ENCODE measurements at regions not wholly inside any gene's neighbourhood (a gene's known extent, or its start where the extent isn't known, plus 50 kb on each side); places are given as distances from the start of the nearest gene placed in this dataset.
"Not testable (repeated sequence)": the region's sequence is repeated elsewhere in the genome, so short reads cannot be mapped to it uniquely, and the experiment has no call there.

DNA sequence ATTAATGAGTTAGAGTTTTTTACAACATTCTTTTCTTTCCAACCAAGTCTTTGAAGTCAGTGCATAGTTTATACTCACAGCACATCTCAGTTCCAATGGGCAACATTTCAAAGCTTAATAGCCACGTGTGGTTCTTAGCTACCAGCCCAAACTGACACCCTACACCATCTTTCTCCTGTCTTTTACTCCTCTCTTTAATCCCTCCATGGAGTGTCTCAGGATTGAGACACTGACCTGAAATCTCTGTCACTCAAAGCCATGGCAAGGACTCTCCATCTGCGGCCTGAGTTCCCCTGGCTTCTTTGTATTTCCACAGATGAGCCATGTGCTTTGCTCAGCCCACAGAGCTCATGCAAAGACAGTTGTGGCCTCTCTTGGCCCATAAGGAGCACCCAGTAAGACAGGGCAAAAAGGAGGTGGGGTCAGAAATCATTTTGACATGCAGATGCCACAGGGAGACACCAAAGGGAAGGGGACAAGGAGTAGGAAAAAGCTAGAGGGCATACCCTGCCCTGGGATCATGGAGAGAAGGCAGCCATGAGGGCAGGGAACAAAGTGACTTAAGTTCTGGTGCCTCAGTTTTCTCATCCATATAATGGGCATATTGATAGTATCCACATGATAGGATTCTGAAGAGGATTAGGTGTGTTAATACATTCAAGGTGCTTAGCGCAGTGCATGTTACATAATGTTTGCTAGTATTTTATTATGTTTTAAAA is 493.6 kb upstream of the PROK2 start:
- FAIRE-seq (no peak), DNase-seq (ENCODE audit: insufficient read length) (no peak)
- TF ChIP-seq TAF1 (IDR thresholded peaks at IDR 0.05; ENCODE audit: borderline replicate concordance, low read depth, low read length), result no peak
- no peak for TF ChIP-seq POLR2AphosphoS5 (IDR thresholded peaks at IDR 0.05; ENCODE audit: low read depth, low read length)
- no peak for TF ChIP-seq POLR2A (IDR thresholded peaks at IDR 0.05; ENCODE audit: low read depth, low read length)

DNA sequence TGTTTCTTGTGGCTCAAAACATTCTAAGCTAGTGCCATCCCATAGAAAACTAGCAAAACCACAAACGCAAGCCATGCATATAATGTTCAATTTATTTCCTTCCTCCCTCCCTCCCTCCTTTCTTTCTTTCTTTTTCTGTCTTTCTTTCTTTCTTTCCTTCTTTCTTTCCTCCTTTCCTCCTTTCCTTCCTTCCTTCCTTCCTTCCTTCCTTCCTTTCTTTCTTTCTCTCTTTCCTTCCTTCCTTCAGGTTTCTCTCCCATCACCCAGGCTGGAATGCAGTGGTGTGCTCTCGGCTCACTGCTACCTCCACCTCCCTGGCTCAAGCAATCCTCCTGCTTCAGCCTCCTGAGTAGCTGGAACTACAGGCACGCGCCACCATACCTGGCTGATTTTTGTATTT is 492.8 kb upstream of the PROK2 start:
- no peak for DNase-seq (ENCODE audit: insufficient read length)

DNA sequence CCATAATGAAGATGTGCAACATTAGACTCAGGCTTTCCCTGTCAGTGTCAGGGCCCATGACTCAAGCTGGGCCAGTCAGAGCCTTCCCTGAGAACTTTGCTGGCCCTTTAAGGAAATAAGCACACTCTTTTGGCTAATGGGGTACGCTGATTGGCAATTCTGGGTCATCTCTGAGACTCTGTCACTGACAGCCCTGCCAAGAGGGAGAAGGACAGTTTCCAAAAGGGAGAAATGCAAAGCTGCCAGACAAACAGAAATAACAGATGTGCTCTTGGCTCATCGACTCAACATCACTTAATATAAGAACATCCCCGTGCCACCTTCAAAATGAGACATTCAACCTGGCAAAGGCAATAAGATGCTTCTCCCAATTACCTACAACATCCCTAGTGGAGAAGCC is 491.9 kb upstream of the PROK2 start:
- TF ChIP-seq TAF1 (IDR thresholded peaks at IDR 0.05; ENCODE audit: borderline replicate concordance, low read depth, low read length), result no peak
- TF ChIP-seq POLR2AphosphoS5 (IDR thresholded peaks at IDR 0.05; ENCODE audit: low read depth, low read length), result no peak
- TF ChIP-seq POLR2A (IDR thresholded peaks at IDR 0.05; ENCODE audit: low read depth, low read length), result no peak
- no peak for DNase-seq (ENCODE audit: insufficient read length)
- FAIRE-seq, result no peak

More for the DNA sequence above, 492.8 kb upstream of the PROK2 start:
- no peak for TF ChIP-seq TAF1 (IDR thresholded peaks at IDR 0.05; ENCODE audit: borderline replicate concordance, low read depth, low read length)
- no peak for TF ChIP-seq POLR2AphosphoS5 (IDR thresholded peaks at IDR 0.05; ENCODE audit: low read depth, low read length)
- no peak for TF ChIP-seq POLR2A (IDR thresholded peaks at IDR 0.05; ENCODE audit: low read depth, low read length)
- no peak for FAIRE-seq

DNA sequence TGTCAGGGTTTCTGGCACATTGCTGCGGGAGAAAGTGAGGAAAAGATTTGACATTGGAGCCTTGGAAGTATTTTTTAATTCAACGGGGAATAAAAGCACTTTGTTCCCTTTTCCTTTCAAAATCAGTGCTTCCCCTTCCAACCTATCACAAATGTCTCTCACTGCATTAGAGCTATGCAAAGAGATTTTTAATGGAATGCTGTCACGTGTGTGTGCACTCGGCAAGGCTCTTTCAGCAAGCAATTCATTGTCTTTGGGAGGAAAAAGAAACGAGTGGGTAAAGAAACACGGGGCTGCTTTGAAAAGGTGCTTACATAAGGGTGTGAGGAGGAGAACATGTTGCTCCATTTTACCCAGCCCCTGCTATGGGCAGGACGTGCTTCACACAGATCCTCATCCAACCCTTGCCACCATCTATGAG is 490.4 kb upstream of the PROK2 start:
- FAIRE-seq (no peak), DNase-seq (ENCODE audit: insufficient read length) (no peak)
- no peak for TF ChIP-seq POLR2A (IDR thresholded peaks at IDR 0.05; ENCODE audit: low read depth, low read length)

DNA sequence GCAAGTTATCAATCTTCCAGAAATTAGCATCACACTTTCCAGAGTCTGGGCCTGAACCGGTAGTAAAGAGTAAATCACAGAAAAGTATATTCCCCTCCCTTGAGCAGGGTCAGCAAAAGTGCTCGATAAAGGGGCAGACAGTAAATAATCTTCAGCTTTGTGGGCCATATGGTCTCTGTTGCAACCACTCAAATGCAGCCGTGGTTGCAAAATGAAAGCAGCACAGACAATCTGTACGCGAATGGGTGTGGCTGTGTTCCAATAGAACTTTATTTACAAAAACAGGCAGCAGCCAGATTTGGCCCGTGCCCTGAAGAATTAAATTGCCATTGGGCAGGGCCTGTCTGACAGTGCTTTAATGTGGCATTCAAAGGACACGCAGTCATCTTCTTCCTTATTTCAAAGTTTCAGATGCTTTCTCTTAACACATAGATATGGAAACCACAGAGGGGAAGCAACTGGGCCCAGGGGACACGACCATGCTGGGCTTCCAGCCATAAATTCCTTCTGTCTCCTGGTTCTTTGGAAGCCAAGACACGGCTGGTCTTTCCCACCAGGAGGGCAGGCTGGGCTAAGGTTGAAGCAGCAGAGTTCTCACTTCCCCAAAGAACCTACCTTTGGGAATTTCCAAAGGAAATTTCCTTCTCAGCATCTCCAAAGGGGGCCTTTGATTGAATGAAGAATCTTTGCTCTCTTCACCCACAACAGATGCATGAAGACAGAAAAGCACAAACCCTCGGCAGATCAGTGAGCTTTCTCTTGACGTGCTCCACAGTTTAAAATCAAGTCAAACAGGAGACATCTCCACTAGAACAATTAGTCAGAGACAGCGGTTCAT is 489.8 kb upstream of the PROK2 start:
- no peak for FAIRE-seq
- no peak for DNase-seq (ENCODE audit: insufficient read length)
- TF ChIP-seq TAF1 (IDR thresholded peaks at IDR 0.05; ENCODE audit: borderline replicate concordance, low read depth, low read length), result no peak
- no peak for TF ChIP-seq POLR2A (IDR thresholded peaks at IDR 0.05; ENCODE audit: low read depth, low read length)
- TF ChIP-seq POLR2AphosphoS5 (IDR thresholded peaks at IDR 0.05; ENCODE audit: low read depth, low read length), result no peak

DNA sequence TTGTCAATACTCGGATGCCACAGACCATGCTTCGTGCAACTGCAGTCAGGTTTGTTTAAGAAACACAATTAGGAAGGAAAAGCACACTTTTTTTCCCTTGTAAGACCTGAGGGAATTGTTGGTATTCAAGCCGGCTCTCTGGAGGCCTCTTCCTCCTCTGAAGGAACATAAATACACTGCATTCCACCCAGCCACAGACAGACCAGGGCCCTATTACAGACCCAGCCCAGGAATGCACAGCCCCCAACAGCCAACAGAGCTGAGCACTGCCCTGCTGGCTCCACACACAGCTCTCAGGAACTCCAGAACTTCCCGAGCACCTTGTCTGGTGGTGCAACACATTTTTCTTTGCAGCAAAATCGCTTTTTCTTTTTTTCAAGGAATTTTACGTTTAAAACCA is 488.7 kb upstream of the PROK2 start:
- TF ChIP-seq POLR2A (IDR thresholded peaks at IDR 0.05; ENCODE audit: low read depth, low read length), result no peak
- no peak for TF ChIP-seq POLR2AphosphoS5 (IDR thresholded peaks at IDR 0.05; ENCODE audit: low read depth, low read length)
- TF ChIP-seq TAF1 (IDR thresholded peaks at IDR 0.05; ENCODE audit: borderline replicate concordance, low read depth, low read length), result no peak
- DNase-seq (ENCODE audit: insufficient read length), result no peak
- no peak for FAIRE-seq

DNA sequence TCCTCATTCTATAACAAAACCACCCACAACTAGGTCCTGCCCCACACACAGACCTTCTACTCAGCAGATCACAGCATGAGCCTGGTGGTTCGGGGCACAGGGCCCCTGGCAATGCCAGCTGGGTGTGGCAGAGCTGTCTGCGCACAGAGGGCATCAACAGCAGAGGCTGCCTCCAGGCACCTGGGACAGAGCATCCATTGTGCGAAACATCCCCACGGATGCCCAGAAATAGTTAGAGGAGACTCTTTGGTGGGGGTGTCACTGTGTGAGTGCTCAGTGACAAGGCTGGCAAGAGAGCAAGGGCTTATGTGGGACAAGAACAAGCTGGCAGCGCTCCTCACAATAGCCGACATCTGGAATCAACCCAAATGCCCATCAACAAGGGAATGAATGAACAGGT is 487.4 kb upstream of the PROK2 start:
- FAIRE-seq (no peak), DNase-seq (ENCODE audit: insufficient read length) (no peak)
- TF ChIP-seq POLR2AphosphoS5 (IDR thresholded peaks at IDR 0.05; ENCODE audit: low read depth, low read length), result no peak
- no peak for TF ChIP-seq POLR2A (IDR thresholded peaks at IDR 0.05; ENCODE audit: low read depth, low read length)
- TF ChIP-seq TAF1 (IDR thresholded peaks at IDR 0.05; ENCODE audit: borderline replicate concordance, low read depth, low read length), result no peak

DNA sequence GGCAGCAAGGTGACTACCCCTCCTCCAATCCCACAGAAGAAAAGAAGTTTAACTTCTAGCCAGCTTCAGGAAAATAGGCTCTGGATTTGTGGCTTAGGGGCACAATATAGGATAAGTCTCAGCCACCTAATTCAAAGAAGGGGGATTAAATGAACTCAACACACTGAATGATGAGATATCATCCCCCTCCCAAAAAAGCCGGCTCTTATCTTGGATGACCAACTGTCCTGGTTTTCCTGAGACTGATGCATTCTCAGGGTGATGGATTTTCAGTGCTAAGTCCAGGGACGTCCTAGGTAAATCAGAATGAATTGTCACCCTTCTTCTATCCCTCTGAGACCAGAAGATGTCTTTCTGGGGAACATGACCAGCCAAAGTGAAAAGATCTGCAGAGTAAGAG is 487.0 kb upstream of the PROK2 start:
- TF ChIP-seq POLR2A (IDR thresholded peaks at IDR 0.05; ENCODE audit: low read depth, low read length), result no peak
- TF ChIP-seq TAF1 (IDR thresholded peaks at IDR 0.05; ENCODE audit: borderline replicate concordance, low read depth, low read length), result no peak
- no peak for TF ChIP-seq POLR2AphosphoS5 (IDR thresholded peaks at IDR 0.05; ENCODE audit: low read depth, low read length)
- FAIRE-seq (no peak), DNase-seq (ENCODE audit: insufficient read length) (no peak)

DNA sequence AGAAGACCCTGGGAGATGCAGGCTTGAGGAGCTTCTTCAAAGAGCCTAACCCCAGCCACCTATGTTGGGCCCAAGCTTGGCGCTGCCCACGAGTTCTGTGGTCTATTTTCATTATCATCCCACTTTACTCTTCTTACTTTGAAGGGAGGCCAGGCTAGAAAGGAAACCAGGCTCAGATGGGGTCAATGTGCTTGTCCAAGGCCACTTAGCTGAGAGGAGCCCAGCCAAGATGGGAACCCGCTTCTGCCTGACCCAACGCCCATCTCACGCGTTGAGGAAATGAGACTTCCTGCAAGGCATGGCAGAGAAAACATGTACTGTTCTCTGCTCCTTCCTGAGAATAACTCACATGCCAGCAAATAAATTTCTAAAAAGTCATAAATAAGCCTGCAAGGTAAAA is 486.3 kb upstream of the PROK2 start:
- TF ChIP-seq TAF1 (IDR thresholded peaks at IDR 0.05; ENCODE audit: borderline replicate concordance, low read depth, low read length), result no peak
- no peak for TF ChIP-seq POLR2AphosphoS5 (IDR thresholded peaks at IDR 0.05; ENCODE audit: low read depth, low read length)
- TF ChIP-seq POLR2A (IDR thresholded peaks at IDR 0.05; ENCODE audit: low read depth, low read length), result no peak
- FAIRE-seq, result no peak
- no peak for DNase-seq (ENCODE audit: insufficient read length)

DNA sequence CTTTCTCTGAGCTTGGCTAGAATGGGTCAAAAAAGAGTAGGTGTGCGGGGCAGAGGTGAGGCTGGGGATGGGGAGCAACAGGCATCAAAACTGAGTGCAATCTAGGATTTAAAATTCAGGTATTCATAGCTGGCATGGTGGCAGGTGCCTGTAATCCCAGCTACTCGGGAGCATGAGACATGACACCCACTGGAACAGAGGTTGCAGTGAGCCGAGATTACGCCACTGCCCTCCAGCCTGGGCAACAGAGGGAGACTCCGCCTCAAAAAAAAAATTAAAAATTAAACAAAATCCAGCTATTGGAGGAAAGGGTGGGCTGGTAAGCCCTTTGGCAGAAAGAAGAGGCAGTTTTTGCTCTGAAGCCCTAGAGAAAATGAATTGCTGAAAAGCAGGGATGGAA is 485.8 kb upstream of the PROK2 start:
- FAIRE-seq, result no peak
- DNase-seq (ENCODE audit: insufficient read length), result no peak
- TF ChIP-seq TAF1 (IDR thresholded peaks at IDR 0.05; ENCODE audit: borderline replicate concordance, low read depth, low read length) (no peak), POLR2A (IDR thresholded peaks at IDR 0.05; ENCODE audit: low read depth, low read length) (no peak), POLR2AphosphoS5 (IDR thresholded peaks at IDR 0.05; ENCODE audit: low read depth, low read length) (no peak)

DNA sequence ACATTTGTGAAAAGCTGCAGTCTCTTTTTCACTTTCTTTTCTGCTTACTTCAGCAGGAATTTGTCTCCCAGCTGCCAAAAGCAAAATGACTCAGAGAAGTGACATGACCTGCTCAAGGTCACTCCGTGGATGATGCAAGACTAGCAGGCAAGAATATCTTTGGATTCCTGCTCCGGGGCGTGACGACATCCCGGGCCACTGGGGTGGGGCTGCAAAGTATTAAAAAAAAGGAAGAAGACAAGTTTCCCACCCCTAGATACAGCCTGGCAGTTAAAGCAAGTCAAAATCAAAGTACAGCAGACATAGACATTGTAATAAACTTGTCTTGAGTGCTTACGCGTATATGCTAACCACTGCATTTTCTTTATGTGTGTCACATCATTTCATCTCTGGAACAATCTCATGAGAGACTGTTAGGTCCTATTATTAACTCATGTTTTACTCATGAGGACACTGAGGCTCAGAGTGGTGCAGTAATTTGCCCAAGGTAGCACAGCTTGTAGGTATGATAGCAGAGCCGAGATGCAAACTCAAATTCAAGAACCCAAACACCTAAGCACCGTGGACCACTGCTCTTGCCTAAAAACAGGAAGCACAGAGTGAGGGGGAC is 485.2 kb upstream of the PROK2 start:
- no peak for TF ChIP-seq POLR2AphosphoS5 (IDR thresholded peaks at IDR 0.05; ENCODE audit: low read depth, low read length)
- TF ChIP-seq TAF1 (IDR thresholded peaks at IDR 0.05; ENCODE audit: borderline replicate concordance, low read depth, low read length), result no peak
- no peak for TF ChIP-seq POLR2A (IDR thresholded peaks at IDR 0.05; ENCODE audit: low read depth, low read length)
- DNase-seq (ENCODE audit: insufficient read length) (no peak), FAIRE-seq (no peak)

DNA sequence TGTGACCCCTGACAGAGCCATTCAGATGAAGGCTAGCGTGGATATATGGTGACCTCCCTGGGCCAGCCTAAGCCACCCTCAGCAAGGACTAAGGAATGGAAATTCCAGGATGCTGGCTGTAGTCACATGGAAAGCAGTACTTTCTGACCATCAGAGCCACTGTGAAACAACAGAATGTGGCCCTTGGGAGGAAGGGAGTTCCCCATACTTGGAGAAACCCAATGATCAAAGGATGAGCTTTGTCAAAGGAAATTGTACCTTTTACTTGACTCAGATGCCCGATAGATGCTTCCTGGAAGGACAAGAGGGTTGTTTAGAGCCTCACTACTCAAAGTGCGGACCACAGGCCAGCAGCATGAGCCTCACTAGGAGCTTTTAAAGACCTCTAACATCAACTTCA is 484.5 kb upstream of the PROK2 start:
- TF ChIP-seq POLR2A (IDR thresholded peaks at IDR 0.05; ENCODE audit: low read depth, low read length) (no peak), TAF1 (IDR thresholded peaks at IDR 0.05; ENCODE audit: borderline replicate concordance, low read depth, low read length) (no peak), POLR2AphosphoS5 (IDR thresholded peaks at IDR 0.05; ENCODE audit: low read depth, low read length) (no peak)
- FAIRE-seq, result no peak
- DNase-seq (ENCODE audit: insufficient read length), result no peak

DNA sequence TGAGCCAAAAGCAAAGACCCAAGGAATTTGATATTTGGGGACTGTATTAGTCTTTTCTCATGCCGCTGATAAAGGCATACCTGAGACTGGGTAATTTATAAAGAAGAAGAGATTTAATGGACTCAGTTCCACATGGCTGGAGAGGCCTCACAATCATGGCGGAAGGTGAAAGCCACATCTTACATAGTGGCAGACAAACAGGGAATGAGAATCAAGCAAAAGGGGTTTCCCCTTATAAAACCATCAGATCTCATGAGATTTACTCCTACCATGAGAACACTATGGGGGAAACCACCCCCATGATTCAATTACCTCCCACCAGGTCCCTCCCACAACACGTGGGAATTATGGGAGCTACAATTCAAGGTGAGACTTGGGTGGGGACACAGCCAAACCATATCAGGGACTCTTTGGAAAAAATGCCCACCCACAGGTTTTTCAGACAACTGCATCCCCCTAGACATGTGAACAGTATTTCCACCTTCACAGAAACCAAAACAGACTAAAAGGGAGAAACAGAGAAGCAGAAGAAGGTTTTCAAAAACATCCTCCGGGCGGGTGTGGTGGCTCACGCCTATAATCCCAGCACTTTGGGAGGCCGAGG is 482.1 kb upstream of the PROK2 start:
- FAIRE-seq; DNase-seq (ENCODE audit: insufficient read length): not testable (repeated sequence)
